IPS DF 6.9 (cell line): ENCODE measurements at regions not wholly inside any gene's neighbourhood (a gene's known extent, or its start where the extent isn't known, plus 50 kb on each side); places are given as distances from the start of the nearest gene placed in this dataset.

Experiments used
- DNase-seq: peaks from one replicate; pipeline ENCODE4 v3.0.0-alpha.2; 2013; ENCODE audit warnings: low read depth, low spot score
- H3K27ac ChIP-seq: one replicate; pipeline ENCODE4 v1.5.1; 2013; ENCODE audit warnings: low read length, control low read depth
- H3K27me3 ChIP-seq: 2 replicates; pipeline ENCODE4 v1.6.1; 2013; ENCODE audit warnings: mild to moderate bottlenecking, low read length; ENCODE audit not compliant: control insufficient read depth, insufficient read depth
- H3K36me3 ChIP-seq: 2 replicates; pipeline ENCODE4 v1.6.1; 2013; ENCODE audit warnings: low read length; ENCODE audit not compliant: control insufficient read depth, insufficient read depth
- H3K4me1 ChIP-seq: 2 replicates; pipeline ENCODE4 v1.6.1; 2013; ENCODE audit warnings: low read length; ENCODE audit not compliant: control insufficient read depth, insufficient read depth
- H3K4me3 ChIP-seq: 2 replicates; pipeline ENCODE4 v1.5.1; 2013; ENCODE audit warnings: mild to moderate bottlenecking, low read length
- H3K9me3 ChIP-seq: 2 replicates; pipeline ENCODE4 v1.6.1; 2013; ENCODE audit warnings: low read length, inconsistent platforms; ENCODE audit not compliant: control insufficient read depth, insufficient read depth
- WGBS: extraction: QIAGEN DNeasy Blood & Tissue Kit; methylation state at CpG from one replicate; pipeline ENCODE4 v1.1.7; 2013; ENCODE audit warnings: mixed read lengths, missing lambda C conversion rate; ENCODE audit not compliant: insufficient read length, insufficient coverage; 5-methylcytosine and 5-hydroxymethylcytosine counted together

DNA sequence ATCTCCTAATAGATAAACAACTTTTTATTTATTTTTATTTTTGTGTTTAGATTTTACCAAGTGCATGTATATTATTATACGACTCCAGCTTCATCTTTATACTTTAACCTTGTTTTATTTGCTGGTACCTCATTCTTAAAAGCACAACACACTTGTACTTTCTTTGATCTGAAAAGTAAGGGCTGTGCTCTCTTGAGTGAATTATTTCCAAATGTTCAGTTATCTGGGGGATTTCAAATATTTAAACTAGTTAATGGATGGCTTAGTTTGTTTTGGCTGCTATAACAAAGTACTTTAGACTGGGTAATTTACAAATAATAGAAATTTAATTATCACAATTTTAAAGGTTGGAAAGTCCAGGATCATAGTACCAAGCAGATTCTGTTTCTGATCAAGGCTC is 1148.2 kb upstream of the PCDH9 start:
- H3K36me3 ChIP-seq = no peaks in the 10 kb centered on the region
- no peak overlapping the region for H3K27ac ChIP-seq
- WGBS = no CpG with 5 or more reads among the region's 1 CpG
- no peaks in the 10 kb centered on the region for H3K4me1 ChIP-seq
- H3K9me3 ChIP-seq = no peaks in the 10 kb centered on the region
- no peak overlapping the region for H3K4me3 ChIP-seq
- DNase-seq = no peak
- H3K27me3 ChIP-seq = peaks cover 1% of the 10 kb centered on the region; the same call in 1 of the 2 replicates

DNA sequence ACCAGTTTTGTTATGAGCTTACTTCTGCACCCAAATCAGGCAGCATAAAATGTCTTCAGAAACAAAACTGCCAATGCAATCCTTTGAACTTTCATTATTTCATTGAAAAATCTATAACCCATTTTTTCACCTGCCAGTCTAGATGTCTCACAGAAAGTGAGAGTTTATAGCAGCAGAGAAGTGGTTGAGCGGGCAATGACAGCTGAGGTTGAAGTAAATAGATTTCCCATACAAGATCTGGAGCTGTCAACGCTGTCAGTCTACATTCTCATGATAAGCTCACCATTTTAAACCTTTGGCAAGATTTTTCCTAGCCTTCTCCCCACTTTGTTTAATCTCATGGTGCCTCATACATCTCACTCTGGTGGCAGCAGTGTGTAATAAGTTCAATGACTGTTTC is 1144.9 kb upstream of the PCDH9 start:
- H3K4me1 ChIP-seq = no peaks in the 10 kb centered on the region
- no peak overlapping the region for H3K4me3 ChIP-seq
- WGBS = no CpG with 5 or more reads among the region's 2 CpGs
- no peaks in the 10 kb centered on the region for H3K9me3 ChIP-seq
- H3K27ac ChIP-seq = no peak overlapping the region
- DNase-seq = no peak
- no peaks in the 10 kb centered on the region; the same call in 1 of the 2 replicates for H3K27me3 ChIP-seq
- H3K36me3 ChIP-seq = no peaks in the 10 kb centered on the region

DNA sequence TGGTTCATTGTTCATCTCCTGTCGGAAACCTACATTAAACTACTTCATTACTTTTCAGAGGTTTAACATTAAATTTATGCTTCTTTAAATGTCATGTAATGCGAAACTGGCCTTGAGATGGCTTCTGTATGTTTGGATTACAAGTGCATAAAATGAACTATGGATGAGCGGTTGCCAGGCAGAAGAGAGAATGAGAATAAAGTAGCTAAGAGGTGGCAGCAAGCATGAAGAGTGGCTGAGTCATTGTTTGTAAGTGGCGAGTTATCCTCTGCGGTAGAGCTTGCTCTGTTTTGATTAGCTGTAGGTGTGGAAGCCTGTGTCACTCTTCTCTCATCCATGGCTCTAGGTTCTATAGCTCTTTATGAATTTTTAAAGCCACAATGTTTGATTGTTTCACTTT is 1139.6 kb upstream of the PCDH9 start:
- DNase-seq = no peak
- no peaks in the 10 kb centered on the region for H3K4me1 ChIP-seq
- no CpG with 5 or more reads among the region's 5 CpGs for WGBS

DNA sequence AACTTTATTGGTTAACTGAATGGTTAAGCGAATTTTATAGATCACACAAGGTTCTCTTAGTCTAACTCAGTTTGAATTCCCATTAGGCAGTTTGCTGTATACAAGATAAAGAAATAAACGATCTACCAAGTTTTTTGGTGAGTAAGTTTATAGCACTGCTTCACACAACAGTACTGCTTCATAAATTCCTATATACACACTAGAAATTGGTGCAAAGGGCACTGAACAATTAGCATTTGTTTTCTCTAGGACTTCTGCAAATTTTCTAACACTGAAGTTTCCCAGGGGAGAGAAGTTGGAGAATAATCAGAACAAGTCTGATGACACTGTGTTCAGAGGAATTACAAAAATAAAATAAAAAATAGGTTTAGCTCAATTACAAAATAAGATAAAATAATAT is 1138.8 kb upstream of the PCDH9 start:
- H3K9me3 ChIP-seq = no peaks in the 10 kb centered on the region
- no peaks in the 10 kb centered on the region for H3K36me3 ChIP-seq
- no peak overlapping the region for H3K27ac ChIP-seq
- H3K4me3 ChIP-seq = no peak overlapping the region
- H3K4me1 ChIP-seq = no peaks in the 10 kb centered on the region
- no peaks in the 10 kb centered on the region for H3K27me3 ChIP-seq
- no peak for DNase-seq
- WGBS = no CpG with 5 or more reads among the region's 2 CpGs

More for the DNA sequence above, 1139.6 kb upstream of the PCDH9 start:
- H3K4me3 ChIP-seq = no peak overlapping the region
- no peaks in the 10 kb centered on the region for H3K9me3 ChIP-seq
- no peaks in the 10 kb centered on the region for H3K36me3 ChIP-seq
- H3K27me3 ChIP-seq = no peaks in the 10 kb centered on the region
- H3K27ac ChIP-seq = no peak overlapping the region

DNA sequence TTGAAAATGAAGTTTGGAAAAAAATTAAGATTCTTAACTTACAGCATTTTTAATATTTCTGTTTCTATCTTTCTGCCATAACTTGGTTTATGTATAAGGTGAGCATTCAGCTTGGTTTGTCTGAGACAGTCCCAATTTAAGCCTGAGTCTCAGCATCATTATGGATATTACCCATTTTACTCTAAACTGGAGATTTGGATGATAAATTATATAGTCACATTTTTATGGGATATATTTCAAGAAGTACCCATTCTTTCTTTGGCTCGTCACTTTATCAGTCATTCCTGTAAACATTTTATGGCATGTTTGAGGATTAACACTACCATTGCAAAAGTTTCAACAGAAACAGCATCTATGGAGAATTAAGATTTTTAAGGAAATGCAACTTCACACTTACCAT is 1129.0 kb upstream of the PCDH9 start:
- WGBS = no CpG with 5 or more reads among the region's 1 CpG
- Histone ChIP-seq H3K9me3 (no peaks in the 10 kb centered on the region), H3K36me3 (no peaks in the 10 kb centered on the region), H3K27me3 (no peaks in the 10 kb centered on the region), H3K4me1 (no peaks in the 10 kb centered on the region), H3K27ac (no peak overlapping the region), H3K4me3 (no peak overlapping the region)
- no peak for DNase-seq

DNA sequence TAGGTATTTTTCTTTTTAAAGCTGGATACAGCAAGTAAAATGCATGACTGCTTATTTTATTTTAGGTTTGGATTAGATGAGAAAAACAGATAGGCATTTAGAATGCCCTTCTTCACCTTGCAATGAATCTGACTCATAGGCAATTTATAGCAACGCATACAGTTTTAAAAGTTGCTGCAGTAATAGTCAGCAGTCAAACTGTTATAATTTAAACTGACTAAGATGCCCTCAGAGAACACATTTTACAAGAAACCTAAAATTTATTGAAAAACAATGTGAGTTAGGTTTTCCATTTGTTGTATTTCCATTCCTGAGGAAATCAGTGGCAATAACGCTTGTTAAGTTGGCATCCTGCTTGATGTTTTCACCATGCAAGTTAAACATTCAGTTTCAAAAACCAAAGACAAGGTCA is 1128.2 kb upstream of the PCDH9 start:
- no peaks in the 10 kb centered on the region for H3K4me1 ChIP-seq
- no CpG with 5 or more reads among the region's 2 CpGs for WGBS
- no peaks in the 10 kb centered on the region for H3K9me3 ChIP-seq
- H3K4me3 ChIP-seq = no peak overlapping the region
- no peak for DNase-seq
- H3K36me3 ChIP-seq = no peaks in the 10 kb centered on the region
- no peaks in the 10 kb centered on the region for H3K27me3 ChIP-seq
- no peak overlapping the region for H3K27ac ChIP-seq

DNA sequence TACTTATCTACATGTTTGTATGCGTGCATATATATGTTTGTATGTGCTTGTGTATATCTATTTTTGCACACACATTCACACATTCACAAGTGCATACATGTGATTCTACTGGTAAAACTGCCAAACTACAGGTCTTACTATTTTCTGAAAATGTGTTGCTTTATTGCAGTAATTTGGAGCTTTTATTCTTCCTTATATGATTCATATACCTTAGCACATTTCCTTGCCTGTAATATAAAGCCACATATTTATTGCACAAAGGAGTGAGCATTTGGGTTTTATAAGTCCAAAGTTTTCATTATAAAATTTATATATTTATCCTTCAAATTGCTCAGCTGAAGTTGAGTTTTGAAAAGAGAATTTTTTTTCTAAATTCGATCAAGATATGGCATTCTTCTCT is 1120.4 kb upstream of the PCDH9 start:
- Histone ChIP-seq H3K9me3 (no peaks in the 10 kb centered on the region), H3K27ac (no peak overlapping the region), H3K4me3 (no peak overlapping the region), H3K4me1 (no peaks in the 10 kb centered on the region), H3K27me3 (no peaks in the 10 kb centered on the region), H3K36me3 (no peaks in the 10 kb centered on the region)
- no CpG with 5 or more reads among the region's 2 CpGs for WGBS
- DNase-seq = no peak

DNA sequence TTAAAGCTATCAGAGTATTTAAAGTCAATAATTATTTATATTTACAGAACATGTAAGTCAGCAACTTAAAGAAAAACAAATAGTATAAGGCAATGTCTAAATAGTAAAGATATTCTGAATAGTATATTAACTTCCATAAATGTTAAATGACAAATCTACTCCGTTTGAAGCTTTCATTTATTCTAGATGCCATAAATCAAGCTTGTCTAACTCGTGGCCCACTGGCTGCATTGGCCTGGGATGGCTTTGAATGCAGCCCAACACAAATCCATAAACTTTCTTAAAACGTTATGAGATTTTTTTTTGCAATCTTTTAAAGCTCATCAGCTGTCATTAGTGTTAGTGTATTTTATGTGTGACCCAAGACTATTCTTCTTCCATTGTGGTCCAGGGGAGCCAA is 1117.1 kb upstream of the PCDH9 start:
- H3K27me3 ChIP-seq = no peaks in the 10 kb centered on the region
- no peak for DNase-seq
- WGBS = no CpG with 5 or more reads among the region's 3 CpGs
- no peaks in the 10 kb centered on the region for H3K36me3 ChIP-seq
- H3K4me1 ChIP-seq = no peaks in the 10 kb centered on the region
- no peaks in the 10 kb centered on the region for H3K9me3 ChIP-seq
- H3K27ac ChIP-seq = no peak overlapping the region
- H3K4me3 ChIP-seq = no peak overlapping the region

DNA sequence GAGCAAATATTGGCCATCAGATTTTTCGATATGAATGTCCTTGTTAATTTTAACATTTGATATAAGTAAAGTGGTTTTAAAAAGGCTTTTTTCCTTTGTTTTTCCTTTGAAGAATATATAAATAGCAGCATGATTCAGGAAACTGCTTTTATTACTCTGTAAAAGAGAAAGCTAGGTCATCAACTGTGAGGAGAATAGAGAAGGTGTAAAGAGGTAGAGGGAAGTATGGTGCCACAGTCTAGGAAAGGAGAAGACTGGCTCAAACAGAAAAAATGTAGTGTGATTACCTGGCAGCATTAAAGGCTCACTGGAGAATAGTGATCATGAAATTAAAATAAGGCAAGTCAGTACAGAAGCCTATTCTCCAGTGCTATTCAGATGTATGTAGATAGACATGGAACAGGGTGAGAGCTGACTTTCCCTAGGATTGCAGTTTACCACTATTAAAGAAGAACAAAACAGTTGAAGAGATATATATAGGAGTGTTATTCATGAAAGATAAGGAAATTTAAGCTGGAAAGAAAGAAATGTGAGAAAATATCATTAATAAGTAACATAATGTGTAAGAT is 1115.9 kb upstream of the PCDH9 start:
- H3K27me3 ChIP-seq = no peaks in the 10 kb centered on the region
- no peak overlapping the region for H3K27ac ChIP-seq
- DNase-seq = no peak
- no peak overlapping the region for H3K4me3 ChIP-seq
- H3K36me3 ChIP-seq = no peaks in the 10 kb centered on the region
- no peaks in the 10 kb centered on the region for H3K4me1 ChIP-seq
- H3K9me3 ChIP-seq = no peaks in the 10 kb centered on the region
- WGBS = no CpG with 5 or more reads among the region's 1 CpG

DNA sequence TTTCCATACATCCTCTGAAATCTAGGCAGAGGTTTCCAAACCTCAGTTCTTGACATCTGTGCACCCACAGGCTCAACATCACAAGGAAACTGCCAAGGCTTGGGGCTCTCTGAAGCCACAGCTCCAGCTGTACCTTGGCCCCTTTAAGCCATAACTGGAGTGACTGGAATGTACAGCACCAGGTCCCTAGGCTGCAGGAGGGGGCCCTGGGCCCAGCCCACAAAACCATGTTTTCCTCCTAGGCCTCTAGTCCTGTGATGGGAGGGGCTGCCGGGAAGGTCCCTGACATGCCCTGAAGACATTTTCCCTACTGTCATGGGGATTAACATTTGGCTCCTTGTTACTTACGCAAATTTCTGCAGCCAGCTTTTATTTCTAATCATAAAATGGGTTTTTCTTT is 1093.0 kb upstream of the PCDH9 start:
- no peaks in the 10 kb centered on the region for H3K4me1 ChIP-seq
- DNase-seq = no peak
- no CpG with 5 or more reads among the region's 2 CpGs for WGBS
- H3K4me3 ChIP-seq = no peak overlapping the region
- H3K36me3 ChIP-seq = no peaks in the 10 kb centered on the region
- H3K27ac ChIP-seq = no peak overlapping the region
- no peaks in the 10 kb centered on the region for H3K27me3 ChIP-seq
- no peaks in the 10 kb centered on the region for H3K9me3 ChIP-seq

DNA sequence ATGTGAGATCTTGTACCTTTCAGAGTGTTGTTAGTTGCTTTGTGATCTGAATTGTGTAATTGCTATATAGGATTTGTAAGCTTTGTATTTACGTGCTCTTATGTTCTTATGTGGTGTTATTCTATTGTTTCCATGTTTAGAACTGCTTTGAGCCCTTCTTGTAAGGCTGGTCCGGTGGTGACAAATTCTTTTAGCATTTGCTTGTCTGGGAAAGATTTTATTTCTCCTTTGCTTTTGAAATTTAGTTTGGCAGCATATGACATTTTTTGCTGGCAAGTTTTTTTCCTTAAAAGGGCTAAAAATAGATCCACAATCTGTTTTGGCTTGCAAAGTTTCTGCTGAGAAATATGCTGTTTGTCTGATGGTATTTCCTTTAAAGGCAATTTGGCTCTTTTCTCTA is 1089.2 kb upstream of the PCDH9 start:
- Histone ChIP-seq H3K4me3 (no peak overlapping the region), H3K4me1 (no peaks in the 10 kb centered on the region), H3K9me3 (no peaks in the 10 kb centered on the region), H3K27ac (no peak overlapping the region), H3K27me3 (no peaks in the 10 kb centered on the region), H3K36me3 (no peaks in the 10 kb centered on the region)
- DNase-seq = no peak
- no CpG with 5 or more reads among the region's 2 CpGs for WGBS
